Peyer's patch (tissue), 4 donors: ENCODE measurements at regions not wholly inside any gene's neighbourhood (a gene's known extent, or its start where the extent isn't known, plus 50 kb on each side); places are given as distances from the start of the nearest gene placed in this dataset.
"Not testable (repeated sequence)": the region's sequence is repeated elsewhere in the genome, so short reads cannot be mapped to it uniquely, and the experiment has no call there.

Experiments used
- DNase-seq, 3 donors: peaks; one replicate each; pipeline ENCODE4 v3.0.0-alpha.2; 2017 to 2019
- H3K27ac ChIP-seq, 4 donors: fragments of 200-600 bp; sonication (generic); one replicate each; pipeline ENCODE4 v1.5.1; 2016 to 2019
- H3K27me3 ChIP-seq, 2 donors: fragments of 200-600 bp; sonication (generic); one replicate each; pipeline ENCODE4 v1.5.1; 2019
- H3K36me3 ChIP-seq, 3 donors: fragments of 200-600 bp; sonication (generic); one replicate each; pipeline ENCODE4 v1.5.1; 2016 to 2019
- H3K4me1 ChIP-seq, 4 donors: fragments of 200-600 bp; sonication (generic); one replicate each; pipeline ENCODE4 v1.5.1; 2016 to 2019
- H3K4me3 ChIP-seq, 4 donors: fragments of 200-600 bp; sonication (generic); 1 replicate in 3 of 4; 2 replicates in 1 of 4; pipeline ENCODE4 v1.5.1; 2016 to 2019; ENCODE audit warnings: mild to moderate bottlenecking in 1 of 4
- H3K9me3 ChIP-seq, 4 donors: fragments of 200-600 bp; sonication (generic); one replicate each; pipeline ENCODE4 v1.5.1; 2016 to 2019; ENCODE audit warnings: mild to moderate bottlenecking in 1 of 4
- CTCF ChIP-seq, 6 experiments: fragments of 450-650 bp in 4 of 6; fragments of 200-600 bp in 2 of 6; sonication (generic) in 1 of 6; IDR thresholded peaks; one replicate each; pipeline ENCODE4 v1.5.1; 2017 to 2019; ENCODE audit warnings: antibody characterized with exemption in 6 of 6, mild to moderate bottlenecking in 3 of 6, moderate library complexity in 1 of 6
- POLR2A ChIP-seq, 2 donors: fragments of 450-650 bp; IDR thresholded peaks; one replicate each; pipeline ENCODE4 v1.5.1; 2017; ENCODE audit warnings: antibody characterized with exemption in 2 of 2, mild to moderate bottlenecking in 2 of 2, moderate library complexity in 2 of 2

GRCh38 chr2:42996528-42996927 lies 204.1 kb upstream of the HAAO start:
- peak in 1 of 3 donors; percentile 21 for DNase-seq
- Histone ChIP-seq H3K36me3 (no peaks in the 10 kb centered on the region), H3K4me1 (peaks cover 0 to 10% (median 0%) of the 10 kb centered on the region in 4 donors), H3K4me3 (no peak overlapping the region), H3K27ac (no peak overlapping the region), H3K27me3 (no peaks in the 10 kb centered on the region), H3K9me3 (no peaks in the 10 kb centered on the region)
- TF ChIP-seq CTCF (IDR thresholded peaks at IDR 0.05) = no peak
- no peak for TF ChIP-seq POLR2A (IDR thresholded peaks at IDR 0.05)

- TF ChIP-seq POLR2A (IDR thresholded peaks at IDR 0.05) (no peak), CTCF (IDR thresholded peaks at IDR 0.05) (no peak)
- Histone ChIP-seq H3K4me1 (peaks cover 0 to 9% (median 0%) of the 10 kb centered on the region in 4 donors), H3K9me3 (no peaks in the 10 kb centered on the region), H3K36me3 (no peaks in the 10 kb centered on the region), H3K27me3 (no peaks in the 10 kb centered on the region), H3K27ac (no peak overlapping the region), H3K4me3 (no peak overlapping the region)
- DNase-seq = no peak
Observed at GRCh38 chr2:42995752-42996422, 203.5 kb upstream of the HAAO start.

- H3K36me3 ChIP-seq, H3K4me3 ChIP-seq, H3K27ac ChIP-seq, H3K27me3 ChIP-seq, H3K4me1 ChIP-seq, H3K9me3 ChIP-seq: not testable (repeated sequence)
- DNase-seq = peak in 1 of 3 donors; percentile 8
Observed at GRCh38 chr2:42989283-42990081, 197.1 kb upstream of the HAAO start.

GRCh38 chr2:42988055-42988454 lies 195.7 kb upstream of the HAAO start:
- H3K4me1 ChIP-seq, H3K27ac ChIP-seq, H3K36me3 ChIP-seq, H3K9me3 ChIP-seq, H3K27me3 ChIP-seq, H3K4me3 ChIP-seq: not testable (repeated sequence)
- DNase-seq = peak in 1 of 3 donors; percentile 15

- Histone ChIP-seq H3K4me1 (no peaks in the 10 kb centered on the region), H3K9me3 (no peaks in the 10 kb centered on the region), H3K4me3 (no peak overlapping the region), H3K27me3 (no peaks in the 10 kb centered on the region), H3K27ac (no peak overlapping the region), H3K36me3 (no peaks in the 10 kb centered on the region)
- peak in 1 of 3 donors; percentile 41 for DNase-seq
- TF ChIP-seq CTCF (IDR thresholded peaks at IDR 0.05) = no peak
Observed at GRCh38 chr2:42987112-42987922, 194.9 kb upstream of the HAAO start.

- Histone ChIP-seq H3K4me1 (peaks cover 0 to 6% (median 0%) of the 10 kb centered on the region in 4 donors), H3K36me3 (no peaks in the 10 kb centered on the region), H3K4me3 (no peak overlapping the region), H3K27me3 (no peaks in the 10 kb centered on the region), H3K27ac (no peak overlapping the region), H3K9me3 (no peaks in the 10 kb centered on the region)
- TF ChIP-seq POLR2A (IDR thresholded peaks at IDR 0.05) = no peak
- TF ChIP-seq CTCF (IDR thresholded peaks at IDR 0.05) = no peak
- DNase-seq = peak in 1 of 3 donors; percentile 10
Observed at GRCh38 chr2:42984617-42985016, 192.2 kb upstream of the HAAO start.
